22Rv1 (cell line): ENCODE measurements at regions not wholly inside any gene's neighbourhood (a gene's known extent, or its start where the extent isn't known, plus 50 kb on each side); places are given as distances from the start of the nearest gene placed in this dataset.

ENCODE experiments used
- H3K27ac ChIP-seq: fragments of 450-650 bp; 2 replicates; pipeline ENCODE4 v1.5.1; 2017
- CTCF ChIP-seq: fragments of 450-650 bp; IDR thresholded peaks from 2 replicates; pipeline ENCODE4 v1.5.1; 2017; ENCODE audit warnings: mild to moderate bottlenecking
- ZFX ChIP-seq: fragments of 450-650 bp; IDR thresholded peaks from 2 replicates; pipeline ENCODE4 v1.6.1; 2017; ENCODE audit warnings: antibody characterized with exemption, borderline replicate concordance

GRCh38 chr12:84069198-84069597 is 843.4 kb downstream of the SLC6A15 start:
- TF ChIP-seq CTCF (no peak), ZFX (no peak)
- no peak overlapping the region for H3K27ac ChIP-seq

DNA sequence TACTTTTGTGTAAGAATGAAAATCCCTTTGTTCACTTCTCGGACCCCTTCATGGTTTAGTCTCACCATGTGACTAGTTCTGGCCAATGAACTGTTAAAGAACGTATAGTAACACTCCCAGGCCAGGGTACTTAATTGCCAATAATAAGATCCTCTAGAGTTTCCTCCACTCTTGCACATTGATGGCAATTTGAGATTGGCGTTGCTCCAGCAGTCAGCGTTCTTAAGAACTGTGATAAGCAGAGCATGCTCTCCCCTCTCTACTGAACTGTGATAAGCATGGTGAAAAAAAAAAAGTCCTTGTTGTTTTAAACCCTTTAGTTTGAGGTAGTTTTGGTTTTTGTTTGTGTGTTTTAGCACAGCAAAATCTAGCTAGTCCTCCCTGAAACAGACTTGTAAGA is 854.5 kb downstream of the SLC6A15 start:
- no peak overlapping the region for H3K27ac ChIP-seq
- TF ChIP-seq CTCF = no peak
- no peak for TF ChIP-seq ZFX

GRCh38 chr12:84054811-84055210 is 857.8 kb downstream of the SLC6A15 start:
- no peak overlapping the region for H3K27ac ChIP-seq
- TF ChIP-seq ZFX (no peak), CTCF (no peak)

DNA sequence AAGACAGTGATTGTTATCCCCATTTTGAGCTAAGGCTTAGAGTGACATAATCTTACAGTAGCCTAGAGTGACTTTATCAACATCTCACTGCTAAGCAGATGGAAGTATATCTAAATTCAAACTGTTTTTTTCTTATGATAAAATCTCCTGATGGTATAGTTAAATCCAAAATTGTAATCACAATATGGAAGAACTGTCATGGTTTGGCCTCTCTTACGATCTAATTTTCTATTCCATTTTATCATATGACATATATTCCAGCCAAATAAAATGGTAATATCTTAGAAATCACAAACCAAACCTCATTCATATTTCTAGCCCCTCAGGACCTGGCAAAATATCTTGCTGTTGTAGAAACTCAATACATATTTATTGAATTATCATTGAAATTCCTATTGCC is 864.7 kb downstream of the SLC6A15 start:
- TF ChIP-seq ZFX = no peak
- TF ChIP-seq CTCF = no peak
- H3K27ac ChIP-seq = no peak overlapping the region

DNA sequence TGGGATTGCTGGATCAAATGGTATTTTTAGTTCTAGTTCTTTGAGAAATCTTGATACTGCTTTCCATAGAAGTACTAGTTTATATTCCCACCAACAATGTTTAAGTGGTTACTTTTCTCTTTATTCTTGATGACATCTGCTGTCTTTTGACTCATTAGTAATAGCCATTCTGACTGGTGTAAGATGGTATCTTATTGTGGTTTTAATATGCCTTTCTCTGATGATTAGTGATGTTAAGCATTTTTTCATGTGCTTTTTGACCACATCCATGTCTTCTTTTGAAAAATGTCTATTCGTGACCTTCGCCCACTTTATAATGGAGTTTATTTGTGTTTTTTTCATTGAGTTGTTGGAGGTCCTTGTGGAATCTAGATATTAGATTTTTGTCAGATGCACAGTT is 865.7 kb downstream of the SLC6A15 start:
- no peak overlapping the region for H3K27ac ChIP-seq

DNA sequence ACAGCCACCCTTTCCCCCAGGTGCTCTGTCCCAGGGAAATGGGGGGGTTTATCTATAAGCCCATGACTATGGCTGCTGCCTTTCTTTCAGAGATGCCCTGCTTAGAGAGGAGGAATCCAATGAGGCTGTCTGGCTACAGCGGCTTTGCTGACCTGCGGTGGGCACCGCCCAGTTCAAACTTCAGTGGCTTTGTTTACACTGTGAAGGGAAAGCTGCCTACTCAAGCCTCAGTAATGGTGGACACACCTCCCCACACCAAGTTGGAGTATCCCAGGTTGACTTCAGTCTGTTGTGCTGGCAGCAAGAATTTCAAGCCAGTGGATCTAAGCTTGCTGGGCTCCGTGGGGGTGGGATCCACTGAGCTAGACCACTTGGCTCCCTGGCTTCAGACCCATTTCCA is 869.2 kb downstream of the SLC6A15 start:
- no peak overlapping the region for H3K27ac ChIP-seq
- TF ChIP-seq CTCF (no peak), ZFX (no peak)

More for the DNA sequence above, 865.7 kb downstream of the SLC6A15 start:
- no peak for TF ChIP-seq ZFX
- TF ChIP-seq CTCF = no peak

- TF ChIP-seq ZFX = no peak
These were observed 874.4 kb downstream of the SLC6A15 start for GRCh38 chr12:84038242-84038641.

GRCh38 chr12:84036912-84037311 is 875.7 kb downstream of the SLC6A15 start:
- TF ChIP-seq CTCF (no peak), ZFX (no peak)
- H3K27ac ChIP-seq = no peak overlapping the region

More at GRCh38 chr12:84038242-84038641, 874.4 kb downstream of the SLC6A15 start:
- no peak overlapping the region for H3K27ac ChIP-seq
